IMR-90 (cell line): ENCODE measurements at regions not wholly inside any gene's neighbourhood (a gene's known extent, or its start where the extent isn't known, plus 50 kb on each side); places are given as distances from the start of the nearest gene placed in this dataset.

Source experiments
- ATAC-seq: fragments of 200-7000 bp; cut with Tn5 transposase; 2 replicates; pipeline ENCODE4 v1.9.1; 2020; ENCODE audit warnings: low read depth, mild to moderate bottlenecking, moderate library complexity
- BruUV-seq: library from RNA; stranded (reverse); fragments of 400-500 nt; replicated peaks from 2 replicates; lab custom pipeline; 2021; lab: Mats Ljungman, UMichigan
- CTCF ChIA-PET: fragments of 300-600 bp; formaldehyde crosslinking; extraction: SDS; loops from one replicate; lab custom pipeline; 2021; ENCODE audit warnings: antibody characterized with exemption; lab: Yijun Ruan, JAX
- POLR2A ChIA-PET: fragments of 300-600 bp; sonication (Branson Sonifier 250); formaldehyde crosslinking; loops from one replicate; lab custom pipeline; 2022; ENCODE audit warnings: antibody characterized with exemption; ENCODE audit not compliant: unreplicated experiment; lab: Charles Lee
- DNase-seq: peaks from one replicate; pipeline ENCODE4 v3.0.0; 2013
- H2AFZ ChIP-seq: replicated peaks from 2 replicates; pipeline ENCODE3; 2013; ENCODE audit warnings: low read length, mild to moderate bottlenecking; ENCODE audit not compliant: poor library complexity
- H2AK5ac ChIP-seq: 2 replicates; pipeline ENCODE4 v1.6.1; 2013; ENCODE audit warnings: low read depth, low read length, inconsistent platforms
- H2AK9ac ChIP-seq: replicated peaks from 2 replicates; pipeline ENCODE3; 2013; ENCODE audit warnings: mild to moderate bottlenecking, low read depth, low read length, moderate library complexity; ENCODE audit not compliant: poor library complexity
- H2BK120ac ChIP-seq: 2 replicates; pipeline ENCODE4 v1.6.1; 2013; ENCODE audit warnings: low read depth, low read length, inconsistent platforms
- H2BK15ac ChIP-seq: 3 replicates; pipeline ENCODE4 v1.6.1; 2013; ENCODE audit warnings: low read depth, low read length, inconsistent platforms
- H2BK20ac ChIP-seq: 2 replicates; pipeline ENCODE4 v1.6.1; 2013; ENCODE audit warnings: low read depth, mild to moderate bottlenecking, inconsistent platforms, low read length, moderate library complexity
- H2BK5ac ChIP-seq: 2 replicates; pipeline ENCODE4 v1.6.1; 2013; ENCODE audit warnings: mild to moderate bottlenecking, low read depth, low read length, inconsistent platforms; ENCODE audit not compliant: poor library complexity, severe bottlenecking
- H3K14ac ChIP-seq: replicated peaks from 2 replicates; pipeline ENCODE4 v1.6.1; 2013; ENCODE audit warnings: low read depth, low read length, inconsistent platforms
- H3K18ac ChIP-seq: 2 replicates; pipeline ENCODE4 v1.6.1; 2013; ENCODE audit warnings: low read depth, low read length, control low read depth
- H3K23ac ChIP-seq: 2 replicates; pipeline ENCODE4 v1.6.1; 2013; ENCODE audit warnings: low read depth, low read length, inconsistent platforms
- H3K27ac ChIP-seq: 2 replicates; pipeline ENCODE4 v1.5.1; 2013; ENCODE audit warnings: mild to moderate bottlenecking, control low read depth, low read length; ENCODE audit not compliant: insufficient read depth
- H3K27me3 ChIP-seq: 2 replicates; pipeline ENCODE4 v1.6.1; 2013; ENCODE audit warnings: low read length; ENCODE audit not compliant: control insufficient read depth, insufficient read depth
- H3K36me3 ChIP-seq: 2 replicates; pipeline ENCODE4 v1.6.1; 2013; ENCODE audit warnings: low read length, mixed read lengths; ENCODE audit not compliant: control insufficient read depth, insufficient read depth
- H3K4ac ChIP-seq: 2 replicates; pipeline ENCODE4 v1.6.1; 2013; ENCODE audit warnings: low read depth, low read length, inconsistent platforms
- H3K4me1 ChIP-seq: 2 replicates; pipeline ENCODE4 v1.6.1; 2013; ENCODE audit warnings: low read length, mixed read lengths; ENCODE audit not compliant: control insufficient read depth, insufficient read depth
- H3K4me2 ChIP-seq: 2 replicates; pipeline ENCODE4 v1.6.1; 2013; ENCODE audit warnings: low read depth, mild to moderate bottlenecking, control low read depth, low read length, moderate library complexity
- H3K4me3 ChIP-seq: 2 replicates; pipeline ENCODE4 v1.5.1; 2013; ENCODE audit warnings: low read depth, mild to moderate bottlenecking, control low read depth, low read length, moderate library complexity; ENCODE audit not compliant: insufficient read depth
- H3K56ac ChIP-seq: 2 replicates; pipeline ENCODE4 v1.6.1; 2013; ENCODE audit warnings: low read length, inconsistent platforms; ENCODE audit not compliant: insufficient read depth; ENCODE audit errors: extremely low read depth
- H3K79me1 ChIP-seq, 2 experiments: 2 replicates each; pipeline ENCODE4 v1.6.1; 2013; ENCODE audit warnings: low read length in 2 of 2, inconsistent platforms in 1 of 2, low read depth in 1 of 2
- H3K9ac ChIP-seq: 2 replicates; pipeline ENCODE4 v1.6.1; 2013; ENCODE audit warnings: low read depth, low read length, control low read depth
- H3K9me1 ChIP-seq: 2 replicates; pipeline ENCODE4 v1.6.1; 2013; ENCODE audit warnings: low read length, inconsistent platforms; ENCODE audit not compliant: insufficient read depth
- H3K9me3 ChIP-seq: 2 replicates; pipeline ENCODE4 v1.6.1; 2013; ENCODE audit warnings: low read length; ENCODE audit not compliant: control insufficient read depth, insufficient read depth
- H4K20me1 ChIP-seq: 2 replicates; pipeline ENCODE4 v1.6.1; 2013; ENCODE audit warnings: low read length, inconsistent platforms; ENCODE audit not compliant: insufficient read depth
- H4K5ac ChIP-seq: 2 replicates; pipeline ENCODE4 v1.6.1; 2013; ENCODE audit warnings: mild to moderate bottlenecking, low read depth, low read length, control low read depth
- H4K8ac ChIP-seq, 2 experiments: 2 replicates each; pipeline ENCODE4 v1.6.1; 2013; ENCODE audit warnings: low read depth in 2 of 2, low read length in 2 of 2, control low read depth in 1 of 2, inconsistent platforms in 1 of 2
- H4K91ac ChIP-seq: 2 replicates; pipeline ENCODE4 v1.6.1; 2013; ENCODE audit warnings: low read depth, low read length, inconsistent platforms; ENCODE audit not compliant: insufficient read depth
- BHLHE40 ChIP-seq: fragments of 150-350 bp; IDR thresholded peaks from 2 replicates; pipeline ENCODE4 v1.6.1; 2016; ENCODE audit warnings: mild to moderate bottlenecking, low read depth, low read length
- CEBPB ChIP-seq: IDR thresholded peaks from 2 replicates; pipeline ENCODE4 v1.6.1; 2012; ENCODE audit warnings: low read depth, low read length, improper control_type of control experiment
- CHD1 ChIP-seq: IDR thresholded peaks from 2 replicates; pipeline ENCODE4 v1.6.1; 2012; ENCODE audit warnings: low read depth, low read length, improper control_type of control experiment
- FOS ChIP-seq: fragments of 150-350 bp; IDR thresholded peaks from 2 replicates; pipeline ENCODE4 v1.6.1; 2016; ENCODE audit warnings: low read depth, low read length
- MAFK ChIP-seq: IDR thresholded peaks from 2 replicates; pipeline ENCODE4 v1.6.1; 2012; ENCODE audit warnings: low read depth, low read length, improper control_type of control experiment
- MAZ ChIP-seq: IDR thresholded peaks from 2 replicates; pipeline ENCODE4 v1.6.1; 2012; ENCODE audit warnings: low read depth, mild to moderate bottlenecking, low read length, improper control_type of control experiment, moderate library complexity, borderline replicate concordance
- MXI1 ChIP-seq: IDR thresholded peaks from 2 replicates; pipeline ENCODE4 v1.6.1; 2012; ENCODE audit warnings: low read depth, mild to moderate bottlenecking, low read length, moderate library complexity, borderline replicate concordance
- NFE2L2 ChIP-seq: fragments of 150-350 bp; IDR thresholded peaks from 2 replicates; pipeline ENCODE4 v1.6.1; 2016; ENCODE audit warnings: low read depth, mild to moderate bottlenecking, low read length
- POLR2A ChIP-seq: IDR thresholded peaks from 2 replicates; pipeline ENCODE4 v1.6.1; 2012; ENCODE audit warnings: mild to moderate bottlenecking, low read depth, low read length
- RAD21 ChIP-seq: IDR thresholded peaks from 2 replicates; pipeline ENCODE4 v1.6.1; 2012; ENCODE audit warnings: low read length, improper control_type of control experiment
- RCOR1 ChIP-seq: IDR thresholded peaks from 2 replicates; pipeline ENCODE4 v1.6.1; 2012; ENCODE audit warnings: mild to moderate bottlenecking, low read length, improper control_type of control experiment; ENCODE audit not compliant: insufficient replicate concordance
- RFX5 ChIP-seq: IDR thresholded peaks from 2 replicates; pipeline ENCODE4 v1.8.0; 2012; ENCODE audit warnings: low read depth, mild to moderate bottlenecking, low read length, moderate library complexity
- SMC3 ChIP-seq: fragments of 150-350 bp; IDR thresholded peaks from 2 replicates; pipeline ENCODE4 v1.6.1; 2016; ENCODE audit warnings: low read depth, mild to moderate bottlenecking, antibody characterized with exemption, low read length, moderate library complexity
- WGBS, 2 experiments: methylation state at CpG; one replicate each; pipeline versions ENCODE4 v1.1.5 to v1.1.7; 2013; ENCODE audit warnings: missing lambda C conversion rate in 2 of 2; ENCODE audit not compliant: insufficient read length in 1 of 2; ENCODE audit errors: extremely low coverage in 2 of 2; 5-methylcytosine and 5-hydroxymethylcytosine counted together
- dilution Hi-C: fragments of 300-500 bp; cut with HindIII; formaldehyde crosslinking; loops from one replicate; pipeline ENCODE4 v1.14.3; 2018; ENCODE audit warnings: low sequenced_read_pairs; ENCODE audit not compliant: unreplicated experiment
- in situ Hi-C: fragments of 300-500 bp; cut with MboI; formaldehyde crosslinking; loops from 3 replicates; pipeline ENCODE4 v1.14.3; 2019; ENCODE audit warnings: low sequenced_read_pairs, inconsistent platforms, mixed read lengths
- intact Hi-C: fragments of 100-400 bp; cut with micrococcal nuclease; formaldehyde crosslinking; loops from 2 replicates; pipeline ENCODE4 v1.10.0; 2022
- TF ChIP-seq, protein P1 (sequence below): fragments of 150-350 bp; IDR thresholded peaks from 2 replicates; pipeline ENCODE4 v1.6.1; 2016; ENCODE audit warnings: low read depth, mild to moderate bottlenecking, low read length, moderate library complexity, borderline replicate concordance
- TF ChIP-seq, protein P2 (sequence below): fragments of 150-350 bp; IDR thresholded peaks from 2 replicates; pipeline ENCODE4 v1.6.1; 2017; ENCODE audit warnings: mild to moderate bottlenecking, antibody characterized with exemption, low read length, low read depth
- TF ChIP-seq, protein P3 (sequence below): conservative IDR thresholded peaks from 2 replicates; pipeline ENCODE4 v1.5.1; 2012; ENCODE audit warnings: mild to moderate bottlenecking, low read depth, low read length, improper control_type of control experiment

DNA sequence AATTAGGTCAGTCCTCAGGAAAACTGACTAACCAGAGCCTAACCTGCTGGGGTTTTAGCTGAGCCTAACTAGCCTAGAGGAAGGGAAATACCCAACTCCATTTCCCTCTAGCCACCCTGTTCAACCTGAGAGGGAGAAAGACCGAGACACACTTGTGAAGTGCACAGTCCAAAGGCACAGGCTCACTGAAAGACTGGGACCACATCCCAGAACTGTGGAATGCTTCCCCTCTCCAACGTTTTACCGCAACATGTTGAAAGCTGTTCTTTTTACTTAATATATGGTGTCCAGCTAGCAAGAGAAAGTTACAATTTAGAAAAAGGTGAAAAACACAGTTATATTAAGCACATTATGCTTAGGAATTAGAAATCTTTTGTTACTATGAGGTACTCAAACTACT, 76.8 kb upstream of the SIMC1 start:
- no peak overlapping the region for H3K4me3 ChIP-seq
- H2AK9ac ChIP-seq, result no peak overlapping the region
- no peak overlapping the region for H2AFZ ChIP-seq
- ChIA-PET POLR2A (no interaction called here), CTCF (no interaction called here)
- H4K8ac ChIP-seq, result no peak overlapping the region
- H3K4me2 ChIP-seq, result no peak overlapping the region
- H3K9me1 ChIP-seq, result no peaks in the 10 kb centered on the region
- no peak overlapping the region for H3K9ac ChIP-seq
- WGBS, 2 experiments, result no CpG with 5 or more reads among the region's 3 CpGs
- ATAC-seq (no peak), DNase-seq (no peak)
- no peak overlapping the region for H2BK5ac ChIP-seq
- no peaks in the 10 kb centered on the region for H3K27me3 ChIP-seq
- H4K5ac ChIP-seq, result no peak overlapping the region
- dilution Hi-C loops (no loop called here), intact Hi-C loops (no loop called here), in situ Hi-C loops (no loop called here)
- no peaks in the 10 kb centered on the region for H3K36me3 ChIP-seq
- no peak overlapping the region for H3K14ac ChIP-seq
- H3K79me1 ChIP-seq, result no peaks in the 10 kb centered on the region
- no peak overlapping the region for H3K27ac ChIP-seq
- no peak overlapping the region for H3K4ac ChIP-seq
- BruUV-seq, result no TSS peak
- no peak overlapping the region for H2AK5ac ChIP-seq
- H3K18ac ChIP-seq, result no peak overlapping the region
- no peaks in the 10 kb centered on the region for H4K20me1 ChIP-seq
- no peak overlapping the region for H4K91ac ChIP-seq
- no peak for TF ChIP-seq CHD1
- TF ChIP-seq CEBPB, result no peak
- TF ChIP-seq SMC3, result no peak
- no peak for TF ChIP-seq NFE2L2
- no peak for TF ChIP-seq RCOR1
- TF ChIP-seq POLR2A, result no peak
- no peak for TF ChIP-seq RAD21
- no peak for TF ChIP-seq FOS
- TF ChIP-seq RFX5, result no peak
- TF ChIP-seq, protein P1, sequence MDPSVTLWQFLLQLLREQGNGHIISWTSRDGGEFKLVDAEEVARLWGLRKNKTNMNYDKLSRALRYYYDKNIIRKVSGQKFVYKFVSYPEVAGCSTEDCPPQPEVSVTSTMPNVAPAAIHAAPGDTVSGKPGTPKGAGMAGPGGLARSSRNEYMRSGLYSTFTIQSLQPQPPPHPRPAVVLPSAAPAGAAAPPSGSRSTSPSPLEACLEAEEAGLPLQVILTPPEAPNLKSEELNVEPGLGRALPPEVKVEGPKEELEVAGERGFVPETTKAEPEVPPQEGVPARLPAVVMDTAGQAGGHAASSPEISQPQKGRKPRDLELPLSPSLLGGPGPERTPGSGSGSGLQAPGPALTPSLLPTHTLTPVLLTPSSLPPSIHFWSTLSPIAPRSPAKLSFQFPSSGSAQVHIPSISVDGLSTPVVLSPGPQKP, result no peak
- TF ChIP-seq BHLHE40, result no peak
- TF ChIP-seq, protein P2, sequence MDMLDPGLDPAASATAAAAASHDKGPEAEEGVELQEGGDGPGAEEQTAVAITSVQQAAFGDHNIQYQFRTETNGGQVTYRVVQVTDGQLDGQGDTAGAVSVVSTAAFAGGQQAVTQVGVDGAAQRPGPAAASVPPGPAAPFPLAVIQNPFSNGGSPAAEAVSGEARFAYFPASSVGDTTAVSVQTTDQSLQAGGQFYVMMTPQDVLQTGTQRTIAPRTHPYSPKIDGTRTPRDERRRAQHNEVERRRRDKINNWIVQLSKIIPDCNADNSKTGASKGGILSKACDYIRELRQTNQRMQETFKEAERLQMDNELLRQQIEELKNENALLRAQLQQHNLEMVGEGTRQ, result no peak
- no peak for TF ChIP-seq MXI1
- TF ChIP-seq MAZ, result no peak
- TF ChIP-seq, protein P3, sequence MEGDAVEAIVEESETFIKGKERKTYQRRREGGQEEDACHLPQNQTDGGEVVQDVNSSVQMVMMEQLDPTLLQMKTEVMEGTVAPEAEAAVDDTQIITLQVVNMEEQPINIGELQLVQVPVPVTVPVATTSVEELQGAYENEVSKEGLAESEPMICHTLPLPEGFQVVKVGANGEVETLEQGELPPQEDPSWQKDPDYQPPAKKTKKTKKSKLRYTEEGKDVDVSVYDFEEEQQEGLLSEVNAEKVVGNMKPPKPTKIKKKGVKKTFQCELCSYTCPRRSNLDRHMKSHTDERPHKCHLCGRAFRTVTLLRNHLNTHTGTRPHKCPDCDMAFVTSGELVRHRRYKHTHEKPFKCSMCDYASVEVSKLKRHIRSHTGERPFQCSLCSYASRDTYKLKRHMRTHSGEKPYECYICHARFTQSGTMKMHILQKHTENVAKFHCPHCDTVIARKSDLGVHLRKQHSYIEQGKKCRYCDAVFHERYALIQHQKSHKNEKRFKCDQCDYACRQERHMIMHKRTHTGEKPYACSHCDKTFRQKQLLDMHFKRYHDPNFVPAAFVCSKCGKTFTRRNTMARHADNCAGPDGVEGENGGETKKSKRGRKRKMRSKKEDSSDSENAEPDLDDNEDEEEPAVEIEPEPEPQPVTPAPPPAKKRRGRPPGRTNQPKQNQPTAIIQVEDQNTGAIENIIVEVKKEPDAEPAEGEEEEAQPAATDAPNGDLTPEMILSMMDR, result no peak
- no peak for TF ChIP-seq MAFK
- H3K23ac ChIP-seq, result no peak overlapping the region
- peaks cover 3% of the 10 kb centered on the region for H3K9me3 ChIP-seq
- peaks cover 2% of the 10 kb centered on the region; the same call in 1 of the 2 replicates for H3K4me1 ChIP-seq
- H2BK120ac ChIP-seq, result no peak overlapping the region
- H2BK15ac ChIP-seq, result no peak overlapping the region
- H2BK20ac ChIP-seq, result no peak overlapping the region
- no peak overlapping the region for H3K56ac ChIP-seq
